Upper lobe of left lung (tissue), 6 donors: ENCODE measurements at regions not wholly inside any gene's neighbourhood (a gene's known extent, or its start where the extent isn't known, plus 50 kb on each side); places are given as distances from the start of the nearest gene placed in this dataset.

Experiments
- ATAC-seq, 2 donors: fragments of 200-7000 bp; cut with Tn5 transposase; one replicate each; pipeline ENCODE4 v1.9.1; 2022; ENCODE audit warnings: mild to moderate bottlenecking in 2 of 2, moderate library complexity in 2 of 2; ENCODE audit not compliant: low FRiP score in 2 of 2
- DNase-seq, 2 donors: peaks; one replicate each; pipeline ENCODE4 v3.0.0-alpha.2; 2019 to 2020
- H3K27ac ChIP-seq, 4 donors: fragments of 200-600 bp; sonication (generic); one replicate each; pipeline ENCODE4 v1.5.1; 2016 to 2019
- H3K27me3 ChIP-seq, 4 donors: fragments of 200-600 bp; sonication (generic); one replicate each; pipeline ENCODE4 v1.5.1; 2017 to 2019
- H3K36me3 ChIP-seq, 4 donors: fragments of 200-600 bp; sonication (generic); one replicate each; pipeline ENCODE4 v1.5.1; 2016 to 2019
- H3K4me1 ChIP-seq, 4 donors: fragments of 200-600 bp; sonication (generic); one replicate each; pipeline ENCODE4 v1.5.1; 2018 to 2019
- H3K4me3 ChIP-seq, 4 donors: fragments of 200-600 bp; sonication (generic); one replicate each; pipeline ENCODE4 v1.5.1; 2017 to 2019; ENCODE audit warnings: mild to moderate bottlenecking in 2 of 4, moderate library complexity in 1 of 4
- H3K9me3 ChIP-seq, 4 donors: fragments of 200-600 bp; sonication (generic); one replicate each; pipeline ENCODE4 v1.5.1; 2018 to 2019
- CTCF ChIP-seq, 6 experiments: fragments of 450-650 bp in 4 of 6; fragments of 200-600 bp in 2 of 6; sonication (generic) in 2 of 6; IDR thresholded peaks; one replicate each; pipeline ENCODE4 v1.5.1; 2016 to 2019; ENCODE audit warnings: antibody characterized with exemption in 6 of 6
- EP300 ChIP-seq, 4 donors: sonication (generic); formaldehyde crosslinking; IDR thresholded peaks; one replicate each; pipeline ENCODE4 v1.5.1; 2017; ENCODE audit warnings: antibody characterized with exemption in 4 of 4, control low read depth in 2 of 4
- POLR2A ChIP-seq, 4 donors: fragments of 450-650 bp; IDR thresholded peaks; one replicate each; pipeline ENCODE4 v1.5.1; 2016 to 2017; ENCODE audit warnings: antibody characterized with exemption in 4 of 4, mild to moderate bottlenecking in 2 of 4
- POLR2AphosphoS5 ChIP-seq, 2 donors: sonication (generic); formaldehyde crosslinking; IDR thresholded peaks; one replicate each; pipeline ENCODE4 v1.5.1; 2017; ENCODE audit warnings: antibody characterized with exemption in 2 of 2
- WGBS, 2 donors: methylation state at CpG; one replicate each; pipeline ENCODE4 v1.1.5; 2017 to 2018; 5-methylcytosine and 5-hydroxymethylcytosine counted together
- donor health status: DM: no; HTN: no; CAD: no; lungs with moderate emphysema.
- donor health status: DM: no; HTN: yes; CAD: no; lungs with severe emphysema.

DNA sequence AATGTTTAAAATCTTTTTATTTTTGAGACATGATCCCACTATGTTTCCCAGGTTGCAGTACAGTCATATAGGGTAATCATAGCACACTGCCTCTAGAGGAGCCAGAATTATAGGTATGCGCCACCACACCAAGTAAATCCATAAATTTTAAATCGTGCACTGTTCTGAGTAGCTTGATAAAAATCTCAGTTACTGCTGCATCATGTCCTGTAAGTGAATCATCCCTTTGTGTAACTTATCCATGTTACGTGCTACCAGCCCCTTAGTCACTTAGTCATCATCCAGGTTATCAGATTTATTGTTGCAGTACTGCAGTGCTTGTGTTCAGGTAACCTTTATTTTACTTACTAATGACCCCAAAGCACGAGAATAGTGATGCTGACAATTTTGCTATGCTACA is 1770.9 kb downstream of the BRINP3 start:
- no peak for ATAC-seq
- TF ChIP-seq POLR2A (IDR thresholded peaks at IDR 0.05), result no peak
- no peak for TF ChIP-seq POLR2AphosphoS5 (IDR thresholded peaks at IDR 0.05)
- no peak for TF ChIP-seq EP300 (IDR thresholded peaks at IDR 0.05)
- TF ChIP-seq CTCF (IDR thresholded peaks at IDR 0.05), result no peak
- 74 to 77% methylated on average over 4 of the region's 4 CpGs for WGBS, 2 donors

GRCh38 chr1:188708795-188709535 is 1768.7 kb downstream of the BRINP3 start:
- no peak overlapping the region for H3K4me3 ChIP-seq
- H3K27me3 ChIP-seq, result no peaks in the 10 kb centered on the region
- 65% methylated on average over 4 of the region's 4 CpGs for WGBS, 2 donors
- no peaks in the 10 kb centered on the region for H3K36me3 ChIP-seq
- TF ChIP-seq POLR2AphosphoS5 (IDR thresholded peaks at IDR 0.05) (no peak), EP300 (IDR thresholded peaks at IDR 0.05) (no peak), POLR2A (IDR thresholded peaks at IDR 0.05) (no peak), CTCF (IDR thresholded peaks at IDR 0.05) (no peak)
- ATAC-seq, result no peak
- no peaks in the 10 kb centered on the region for H3K4me1 ChIP-seq
- DNase-seq, result no peak
- no peaks in the 10 kb centered on the region for H3K9me3 ChIP-seq
- no peak overlapping the region for H3K27ac ChIP-seq

More for the DNA sequence above, 1770.9 kb downstream of the BRINP3 start:
- Histone ChIP-seq H3K27me3 (no peaks in the 10 kb centered on the region), H3K27ac (no peak overlapping the region), H3K9me3 (no peaks in the 10 kb centered on the region), H3K36me3 (no peaks in the 10 kb centered on the region), H3K4me1 (no peaks in the 10 kb centered on the region), H3K4me3 (no peak overlapping the region)
- DNase-seq, result no peak

GRCh38 chr1:188715566-188715965 is 1762.1 kb downstream of the BRINP3 start:
- DNase-seq (no peak), ATAC-seq (no peak)
- no peaks in the 10 kb centered on the region for H3K9me3 ChIP-seq
- WGBS, 2 donors, result 63 to 78% methylated on average over 1 of the region's 1 CpG
- no peaks in the 10 kb centered on the region for H3K36me3 ChIP-seq
- no peak overlapping the region for H3K27ac ChIP-seq
- H3K4me1 ChIP-seq, result no peaks in the 10 kb centered on the region
- TF ChIP-seq EP300 (IDR thresholded peaks at IDR 0.05), result no peak
- TF ChIP-seq CTCF (IDR thresholded peaks at IDR 0.05), result no peak
- no peak for TF ChIP-seq POLR2A (IDR thresholded peaks at IDR 0.05)
- no peak for TF ChIP-seq POLR2AphosphoS5 (IDR thresholded peaks at IDR 0.05)
- H3K4me3 ChIP-seq, result no peak overlapping the region
- no peaks in the 10 kb centered on the region for H3K27me3 ChIP-seq

- TF ChIP-seq POLR2A (IDR thresholded peaks at IDR 0.05) (no peak), POLR2AphosphoS5 (IDR thresholded peaks at IDR 0.05) (no peak), EP300 (IDR thresholded peaks at IDR 0.05) (no peak), CTCF (IDR thresholded peaks at IDR 0.05) (no peak)
- DNase-seq (no peak), ATAC-seq (no peak)
- Histone ChIP-seq H3K9me3 (no peaks in the 10 kb centered on the region), H3K27ac (no peak overlapping the region), H3K36me3 (no peaks in the 10 kb centered on the region), H3K27me3 (no peaks in the 10 kb centered on the region), H3K4me1 (no peaks in the 10 kb centered on the region), H3K4me3 (no peak overlapping the region)
- 56 to 60% methylated on average over 3 of the region's 3 CpGs for WGBS, 2 donors
Observed at GRCh38 chr1:188719735-188720134, 1757.9 kb downstream of the BRINP3 start.
